Activated T-helper 2 cell treated with anti-CD3 and anti-CD28 coated beads, Interferon-gamma antibody, Interleukin-2, Interleukin-4, amounts not matched to agents 10 μg/mL and 5 μg/mL and 100 μg/mL, durations not matched to agents 14 hours and 24 hours and 36 hours (primary cell): ENCODE measurements at regions not wholly inside any gene's neighbourhood (a gene's known extent, or its start where the extent isn't known, plus 50 kb on each side); places are given as distances from the start of the nearest gene placed in this dataset.
"Not testable (repeated sequence)": the region's sequence is repeated elsewhere in the genome, so short reads cannot be mapped to it uniquely, and the experiment has no call there.

ENCODE experiments used
- DNase-seq: peaks from one replicate; pipeline ENCODE4 v3.0.0; 2021; ENCODE audit warnings: low spot score
- H3K27ac Mint-ChIP-seq: one replicate; pipeline ENCODE4 v1.8.0; 2021; ENCODE audit warnings: mixed read lengths
- H3K27me3 Mint-ChIP-seq: one replicate; pipeline ENCODE4 v1.8.0; 2021; ENCODE audit warnings: low read depth, mixed read lengths
- H3K36me3 Mint-ChIP-seq: one replicate; pipeline ENCODE4 v1.8.0; 2021; ENCODE audit warnings: low read depth, mixed read lengths
- H3K4me1 Mint-ChIP-seq: one replicate; pipeline ENCODE4 v1.8.0; 2021; ENCODE audit warnings: low read depth, mixed read lengths
- H3K4me3 Mint-ChIP-seq: one replicate; pipeline ENCODE4 v1.8.0; 2021; ENCODE audit warnings: low read depth, mild to moderate bottlenecking, moderate library complexity, mixed read lengths
- H3K9me3 Mint-ChIP-seq: one replicate; pipeline ENCODE4 v1.8.0; 2021; ENCODE audit warnings: mixed read lengths
- intact Hi-C: fragments of 100-400 bp; cut with micrococcal nuclease; formaldehyde crosslinking; loops from one replicate; pipeline ENCODE4 v1.15.1; 2023

DNA sequence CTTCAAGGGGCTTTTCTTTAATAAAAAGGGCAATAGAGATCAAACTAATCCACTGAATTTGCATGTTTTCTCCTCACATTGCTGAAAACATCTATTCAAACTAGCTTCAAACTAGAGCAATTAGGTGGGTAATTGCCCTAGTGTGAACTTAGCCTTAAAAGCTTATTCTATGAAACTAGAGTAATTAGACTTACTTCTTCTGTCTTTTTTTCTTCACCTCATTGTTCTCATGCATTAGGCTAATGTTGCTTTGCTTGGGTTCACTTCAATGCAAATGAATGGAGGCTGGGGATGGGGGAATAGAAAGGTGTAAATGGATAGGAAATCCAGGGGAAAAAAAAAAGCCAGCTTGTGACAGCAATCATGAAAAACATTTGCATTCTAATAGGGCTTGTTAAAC, 414.8 kb upstream of the LMO3 start:
- DNase-seq, result no peak
- intact Hi-C loops, result no loop called here
- Mint-ChIP-seq H3K4me3 (no peak overlapping the region), H3K27me3 (no peaks in the 10 kb centered on the region), H3K27ac (no peak overlapping the region), H3K4me1 (no peaks in the 10 kb centered on the region), H3K36me3 (no peaks in the 10 kb centered on the region), H3K9me3 (peaks cover 30% of the 10 kb centered on the region)

DNA sequence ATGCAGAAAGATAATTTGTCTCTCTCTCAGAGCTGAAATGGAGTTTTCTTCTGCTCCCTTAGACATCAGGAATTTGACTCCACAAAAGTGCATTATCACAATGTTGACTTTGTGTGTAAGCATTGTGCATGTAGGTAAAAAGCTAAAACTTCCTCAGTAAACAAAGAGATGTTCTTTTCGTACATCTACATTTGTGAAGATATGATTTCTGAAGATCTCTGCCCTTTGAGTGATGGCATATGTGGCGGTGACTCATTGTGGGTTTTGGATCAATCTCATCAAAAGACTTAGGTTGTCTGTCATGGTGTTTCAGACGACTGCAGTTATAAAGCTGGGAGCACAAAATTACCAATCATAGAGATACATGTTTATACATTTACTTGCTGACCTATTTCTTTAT, 411.4 kb upstream of the LMO3 start:
- DNase-seq, result no peak
- no peaks in the 10 kb centered on the region for H3K36me3 Mint-ChIP-seq
- intact Hi-C loops, result no loop called here
- H3K27me3 Mint-ChIP-seq, result no peaks in the 10 kb centered on the region
- H3K27ac Mint-ChIP-seq, result no peak overlapping the region
- no peaks in the 10 kb centered on the region for H3K4me1 Mint-ChIP-seq
- H3K4me3 Mint-ChIP-seq, result no peak overlapping the region
- peaks cover 33% of the 10 kb centered on the region for H3K9me3 Mint-ChIP-seq

DNA sequence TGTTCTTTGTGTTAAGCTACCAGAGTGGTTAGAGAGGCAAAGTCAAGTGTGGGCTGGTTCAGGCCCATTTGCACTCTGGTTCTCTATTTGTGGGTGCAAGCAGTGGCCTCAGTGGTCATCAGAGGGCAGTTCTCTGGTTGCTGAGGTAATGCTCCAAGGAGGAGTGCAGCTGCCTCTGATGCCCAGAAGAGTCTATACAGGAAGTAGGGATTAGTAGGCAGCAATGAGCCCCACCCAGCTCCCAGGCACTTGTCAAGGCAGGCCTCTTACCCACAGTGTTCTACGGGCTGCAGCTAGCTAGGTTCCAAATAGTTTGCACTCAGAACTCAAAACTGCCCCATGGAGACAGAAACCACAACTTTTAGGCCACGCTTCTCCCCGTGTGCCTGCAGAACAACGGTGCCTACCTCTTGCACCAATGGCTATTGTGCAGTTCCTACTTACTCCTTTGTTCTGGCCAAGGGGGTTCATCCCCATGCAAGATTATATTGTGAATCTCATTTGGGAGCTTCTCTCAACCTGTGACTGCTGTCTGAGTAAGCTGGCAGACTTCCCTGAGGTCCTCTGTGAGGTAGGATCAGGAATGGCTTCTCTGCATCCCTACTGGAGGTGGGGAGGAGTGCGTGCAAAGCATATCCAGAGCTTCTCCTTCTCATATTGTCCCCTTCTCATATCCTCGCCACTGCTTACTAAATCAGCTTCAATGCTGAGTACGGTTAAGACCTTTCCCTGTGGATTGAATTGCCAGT, 410.3 kb upstream of the LMO3 start:
- intact Hi-C loops, result no loop called here
- Mint-ChIP-seq H3K27me3 (no peaks in the 10 kb centered on the region), H3K36me3 (no peaks in the 10 kb centered on the region), H3K27ac (no peak overlapping the region), H3K4me1 (no peaks in the 10 kb centered on the region), H3K9me3 (peaks cover 33% of the 10 kb centered on the region), H3K4me3 (no peak overlapping the region)
- no peak for DNase-seq

DNA sequence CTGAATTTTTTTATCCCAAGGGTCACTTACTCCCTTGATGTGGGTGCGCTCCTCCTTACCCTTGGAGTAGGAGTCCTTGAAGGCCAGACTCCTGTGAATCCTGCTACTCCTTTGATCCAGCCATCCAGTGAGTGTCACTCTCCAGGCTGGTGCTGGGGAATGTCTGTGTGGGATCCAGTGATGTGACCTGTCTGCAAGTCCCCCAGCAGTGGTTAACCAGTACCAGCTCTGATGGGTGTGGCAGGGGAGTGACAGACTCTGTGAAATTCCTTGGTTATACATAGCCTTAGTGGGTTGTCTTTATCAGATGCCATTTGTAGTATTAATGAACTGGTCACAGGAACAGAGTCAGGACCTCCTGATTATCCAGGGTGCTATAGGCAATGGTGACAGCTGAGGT, 409.5 kb upstream of the LMO3 start:
- Mint-ChIP-seq H3K27me3 (no peaks in the 10 kb centered on the region), H3K27ac (no peak overlapping the region), H3K4me1 (no peaks in the 10 kb centered on the region), H3K36me3 (no peaks in the 10 kb centered on the region), H3K9me3 (peaks cover 36% of the 10 kb centered on the region), H3K4me3 (no peak overlapping the region)
- DNase-seq, result no peak
- intact Hi-C loops, result no loop called here

DNA sequence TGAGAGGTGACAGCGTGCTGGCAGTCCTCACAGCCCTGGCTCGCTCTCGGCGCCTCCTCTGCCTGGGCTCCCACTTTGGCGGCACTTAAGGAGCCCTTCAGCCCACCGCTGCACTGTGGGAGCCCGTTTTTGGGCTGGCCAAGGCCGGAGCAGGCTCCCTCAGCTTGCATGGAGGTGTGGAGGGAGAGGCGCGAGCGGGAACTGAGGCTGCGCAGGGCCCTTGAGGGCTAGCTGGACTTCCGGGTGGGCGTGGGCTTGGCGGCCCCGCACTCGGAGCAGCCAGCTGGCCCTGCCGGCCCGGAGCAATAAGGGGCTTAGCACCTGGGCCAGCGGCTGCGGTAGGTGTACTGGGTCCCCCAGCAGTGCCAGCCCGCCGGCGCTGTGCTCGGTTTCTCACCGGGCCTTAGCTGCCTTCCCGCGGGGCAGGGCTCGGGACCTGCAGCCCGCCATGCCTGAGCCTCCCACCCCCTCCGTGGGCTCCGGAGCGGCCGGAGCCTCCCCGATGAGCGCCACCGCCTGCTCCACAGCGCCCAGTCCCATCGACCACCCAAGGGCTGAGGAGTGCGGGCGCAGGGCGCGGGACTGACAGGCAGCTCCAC, 401.6 kb upstream of the LMO3 start:
- H3K4me3 Mint-ChIP-seq, H3K27me3 Mint-ChIP-seq, H3K4me1 Mint-ChIP-seq, H3K27ac Mint-ChIP-seq, DNase-seq, H3K36me3 Mint-ChIP-seq, intact Hi-C loops: not testable (repeated sequence)
- H3K9me3 Mint-ChIP-seq, result peaks cover 16% of the 10 kb centered on the region

DNA sequence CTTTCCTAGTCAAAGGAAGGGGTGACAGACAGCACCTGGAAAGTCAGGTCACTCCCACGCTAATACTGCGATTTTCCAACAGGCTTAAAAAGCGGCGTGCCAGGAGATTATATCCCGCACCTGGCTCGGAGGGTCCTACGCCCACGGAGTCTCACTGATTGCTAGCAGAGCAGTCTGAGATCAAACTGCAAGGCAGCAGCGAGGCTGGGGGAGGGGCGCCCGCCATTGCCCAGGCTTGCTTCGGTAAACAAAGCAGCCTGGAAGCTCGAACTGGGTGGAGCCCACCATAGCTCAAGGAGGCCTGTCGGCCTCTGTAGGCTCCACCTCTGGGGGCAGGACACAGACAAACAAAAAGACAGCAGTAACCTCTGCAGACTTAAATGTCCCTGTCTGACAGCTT, 392.6 kb upstream of the LMO3 start:
- H3K4me3 Mint-ChIP-seq, H3K36me3 Mint-ChIP-seq, H3K4me1 Mint-ChIP-seq, intact Hi-C loops, H3K27ac Mint-ChIP-seq, H3K27me3 Mint-ChIP-seq, DNase-seq: not testable (repeated sequence)
- peaks cover 25% of the 10 kb centered on the region for H3K9me3 Mint-ChIP-seq

DNA sequence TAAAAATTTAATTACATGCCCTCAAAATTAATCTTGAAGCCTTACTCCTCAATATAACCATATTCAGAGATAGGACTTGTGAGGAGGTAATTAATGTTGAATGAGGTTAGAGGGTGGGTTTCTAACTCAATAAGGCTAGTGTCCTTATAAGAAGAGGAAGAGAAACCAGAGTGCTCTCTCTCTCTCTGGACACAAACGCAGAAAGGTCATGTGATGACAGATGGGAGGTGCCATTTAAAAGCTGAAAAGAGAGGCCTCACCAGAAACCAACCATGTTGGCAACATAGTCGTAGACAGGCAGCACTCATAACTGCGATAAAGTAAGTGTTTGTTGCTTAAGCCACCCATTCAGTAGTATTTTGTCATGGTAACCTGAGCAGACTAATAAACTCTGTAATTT, 378.5 kb upstream of the LMO3 start:
- Mint-ChIP-seq H3K36me3 (no peaks in the 10 kb centered on the region), H3K4me1 (no peaks in the 10 kb centered on the region), H3K9me3 (peaks cover 47% of the 10 kb centered on the region), H3K4me3 (no peak overlapping the region), H3K27me3 (no peaks in the 10 kb centered on the region), H3K27ac (no peak overlapping the region)
- intact Hi-C loops, result no loop called here
- no peak for DNase-seq

DNA sequence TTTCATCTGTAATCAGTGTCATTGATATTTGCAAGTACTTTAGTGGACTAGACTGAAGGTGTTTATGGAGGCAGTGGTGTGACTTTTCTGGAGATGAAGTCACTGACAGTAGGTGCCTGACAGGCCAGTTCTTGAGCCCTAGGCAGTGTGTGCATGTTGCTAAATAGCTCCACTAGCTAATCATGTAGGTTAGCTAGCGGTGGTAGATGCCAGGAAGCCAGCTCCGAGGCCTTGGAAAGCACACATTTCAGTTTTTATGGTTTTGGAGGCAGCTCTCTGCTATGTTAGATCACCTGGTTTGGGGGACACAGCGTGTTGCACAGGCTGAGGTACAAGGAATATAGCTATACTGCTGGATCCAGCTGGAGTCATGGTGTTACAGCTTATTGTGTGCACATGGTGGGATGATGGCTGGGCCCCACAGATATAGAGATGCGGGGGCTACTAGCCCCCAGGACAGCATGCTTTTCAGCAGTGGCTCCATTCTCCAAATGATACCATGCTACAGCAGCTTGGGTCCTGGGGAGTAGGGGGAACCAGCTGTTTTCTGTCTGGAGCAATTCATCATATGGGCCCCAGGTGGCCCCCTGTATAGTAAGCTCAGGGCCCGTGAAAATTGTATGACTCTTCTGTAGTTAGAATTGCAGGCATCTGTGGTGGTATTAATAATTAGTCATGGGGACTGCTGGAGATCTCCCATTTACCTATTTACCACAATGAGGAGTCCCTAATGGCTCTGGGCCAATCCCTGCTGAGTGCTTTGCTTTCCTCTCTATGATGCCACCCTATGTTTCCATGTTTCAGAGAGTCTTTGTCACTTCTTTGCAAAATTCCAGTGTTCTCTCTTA, 367.2 kb upstream of the LMO3 start:
- DNase-seq, result no peak
- Mint-ChIP-seq H3K4me3 (no peak overlapping the region), H3K27me3 (no peaks in the 10 kb centered on the region), H3K27ac (no peak overlapping the region), H3K4me1 (no peaks in the 10 kb centered on the region), H3K36me3 (no peaks in the 10 kb centered on the region), H3K9me3 (peaks cover 33% of the 10 kb centered on the region)
- intact Hi-C loops, result no loop called here

DNA sequence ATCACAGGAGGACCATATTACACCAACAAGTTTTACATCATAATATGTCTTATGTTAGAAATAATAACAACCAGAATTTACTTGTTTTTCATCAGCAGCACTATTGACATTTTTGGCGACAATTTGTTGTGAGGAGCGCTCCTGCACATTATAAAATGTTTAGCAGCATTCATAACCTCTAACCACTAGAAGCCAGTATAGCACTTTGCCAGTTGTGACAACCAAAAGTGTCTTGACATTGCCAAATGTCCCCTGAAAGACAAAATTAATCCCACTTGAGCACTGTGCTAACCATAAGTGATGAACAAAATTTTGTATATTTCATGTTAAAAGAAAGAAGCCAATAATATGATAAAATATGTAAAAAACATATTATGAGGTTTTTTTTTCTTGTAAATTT, 356.9 kb upstream of the LMO3 start:
- Mint-ChIP-seq H3K27me3 (no peaks in the 10 kb centered on the region), H3K36me3 (no peaks in the 10 kb centered on the region), H3K27ac (no peak overlapping the region), H3K4me1 (no peaks in the 10 kb centered on the region), H3K9me3 (peaks cover 30% of the 10 kb centered on the region), H3K4me3 (no peak overlapping the region)
- no peak for DNase-seq
- intact Hi-C loops, result no loop called here

DNA sequence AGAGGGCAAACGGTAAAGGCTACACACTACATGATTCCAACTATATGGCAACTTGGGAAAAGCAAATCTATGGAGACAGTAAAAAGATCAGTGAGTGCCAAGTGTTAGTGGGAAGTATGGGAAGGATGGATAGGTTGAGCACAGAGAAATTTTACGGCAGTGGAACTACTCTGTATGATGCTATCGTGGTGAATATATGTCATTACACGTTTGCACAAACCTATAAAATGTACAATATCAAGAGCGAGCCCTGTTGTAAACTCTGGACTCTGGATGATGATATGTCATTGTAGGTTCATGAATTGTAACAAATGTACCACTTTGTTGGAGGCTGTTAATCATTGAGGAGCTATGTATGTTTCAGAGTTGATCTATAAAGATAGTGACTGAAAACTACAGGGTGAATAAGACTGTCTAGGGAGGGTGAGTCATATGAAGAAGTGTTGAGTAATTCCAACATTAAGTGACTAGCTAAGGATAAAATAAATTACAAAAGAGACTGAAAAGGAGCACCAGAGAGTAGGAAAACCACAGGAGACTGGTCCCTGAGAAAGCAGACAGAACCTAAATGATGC, 349.2 kb upstream of the LMO3 start:
- no peak overlapping the region for H3K4me3 Mint-ChIP-seq
- no peaks in the 10 kb centered on the region for H3K4me1 Mint-ChIP-seq
- no peaks in the 10 kb centered on the region for H3K36me3 Mint-ChIP-seq
- H3K27me3 Mint-ChIP-seq, result no peaks in the 10 kb centered on the region
- intact Hi-C loops, result no loop called here
- no peak overlapping the region for H3K27ac Mint-ChIP-seq
- peaks cover 37% of the 10 kb centered on the region for H3K9me3 Mint-ChIP-seq
- DNase-seq, result no peak

DNA sequence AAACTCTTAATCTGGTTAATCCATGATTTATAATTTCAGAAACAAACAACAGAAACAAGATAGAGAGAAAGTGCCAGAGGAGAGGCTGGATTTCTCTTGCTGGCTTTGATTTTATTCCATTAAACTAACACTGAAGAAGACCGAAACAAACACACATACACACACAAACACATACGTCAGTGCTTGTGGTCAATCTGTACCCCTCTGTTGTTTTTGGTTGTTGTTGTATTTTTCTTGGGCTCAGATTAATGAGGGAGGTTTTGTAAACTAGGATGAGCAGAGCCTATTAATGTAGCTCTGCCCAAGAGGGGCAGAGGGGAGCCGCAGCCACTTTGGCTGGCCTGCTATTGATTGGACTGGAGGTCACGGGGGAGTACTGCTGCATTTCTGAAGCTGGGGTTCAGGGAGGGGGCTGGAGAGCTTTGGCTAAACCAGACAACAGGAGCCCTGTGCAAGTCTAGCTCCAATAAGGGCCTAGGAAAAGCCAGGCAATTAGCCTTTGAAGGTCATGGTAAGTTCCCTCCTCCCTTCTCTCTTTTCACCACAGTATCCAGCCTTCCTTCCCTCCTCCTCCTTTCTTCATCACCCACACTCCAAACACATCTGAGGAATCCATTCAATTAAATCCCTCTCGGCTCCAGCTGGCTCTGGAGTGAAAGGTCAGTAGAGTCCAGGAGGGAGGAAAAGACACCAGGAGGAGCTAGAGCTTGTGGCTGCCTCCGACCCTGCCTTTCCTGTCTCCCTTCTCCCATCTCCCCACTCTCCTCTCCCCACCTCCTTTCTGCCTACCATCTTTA, 344.1 kb upstream of the LMO3 start:
- Mint-ChIP-seq H3K4me3 (no peak overlapping the region), H3K4me1 (no peaks in the 10 kb centered on the region), H3K27ac (no peak overlapping the region), H3K9me3 (peaks cover 33% of the 10 kb centered on the region), H3K36me3 (no peaks in the 10 kb centered on the region), H3K27me3 (no peaks in the 10 kb centered on the region)
- no peak for DNase-seq
- intact Hi-C loops, result no loop called here

DNA sequence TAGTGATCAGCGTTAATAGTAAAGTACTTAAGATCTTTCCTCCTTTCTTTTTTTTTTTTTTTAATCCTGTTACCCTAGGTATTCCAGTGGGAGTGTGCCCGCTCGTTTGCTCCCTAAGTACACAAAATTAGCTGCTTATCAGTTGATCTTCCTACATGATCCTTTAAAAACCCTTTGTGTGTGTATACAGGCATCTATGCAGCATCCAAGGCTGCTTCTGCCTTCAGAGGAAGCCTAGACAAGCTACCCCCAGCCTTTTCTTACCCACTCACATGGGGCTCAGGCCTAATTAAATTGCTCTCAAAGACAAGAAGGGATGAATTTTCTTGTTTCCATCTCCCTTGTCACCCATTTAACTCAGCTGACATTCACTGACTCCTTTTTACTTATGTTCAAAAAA, 343.4 kb upstream of the LMO3 start:
- Mint-ChIP-seq H3K27me3 (no peaks in the 10 kb centered on the region), H3K4me1 (no peaks in the 10 kb centered on the region), H3K27ac (no peak overlapping the region), H3K36me3 (no peaks in the 10 kb centered on the region), H3K9me3 (peaks cover 33% of the 10 kb centered on the region), H3K4me3 (no peak overlapping the region)
- no peak for DNase-seq
- intact Hi-C loops, result no loop called here
